GM21619 (cell line): ENCODE measurements at regions not wholly inside any gene's neighbourhood (a gene's known extent, or its start where the extent isn't known, plus 50 kb on each side); places are given as distances from the start of the nearest gene placed in this dataset.
"Not testable (repeated sequence)": the region's sequence is repeated elsewhere in the genome, so short reads cannot be mapped to it uniquely, and the experiment has no call there.

Experiments used
- ATAC-seq: cut with Tn5 transposase; IDR thresholded peaks from one replicate; pipeline ENCODE4 v1.9.1; 2021; ENCODE audit not compliant: unreplicated experiment

DNA sequence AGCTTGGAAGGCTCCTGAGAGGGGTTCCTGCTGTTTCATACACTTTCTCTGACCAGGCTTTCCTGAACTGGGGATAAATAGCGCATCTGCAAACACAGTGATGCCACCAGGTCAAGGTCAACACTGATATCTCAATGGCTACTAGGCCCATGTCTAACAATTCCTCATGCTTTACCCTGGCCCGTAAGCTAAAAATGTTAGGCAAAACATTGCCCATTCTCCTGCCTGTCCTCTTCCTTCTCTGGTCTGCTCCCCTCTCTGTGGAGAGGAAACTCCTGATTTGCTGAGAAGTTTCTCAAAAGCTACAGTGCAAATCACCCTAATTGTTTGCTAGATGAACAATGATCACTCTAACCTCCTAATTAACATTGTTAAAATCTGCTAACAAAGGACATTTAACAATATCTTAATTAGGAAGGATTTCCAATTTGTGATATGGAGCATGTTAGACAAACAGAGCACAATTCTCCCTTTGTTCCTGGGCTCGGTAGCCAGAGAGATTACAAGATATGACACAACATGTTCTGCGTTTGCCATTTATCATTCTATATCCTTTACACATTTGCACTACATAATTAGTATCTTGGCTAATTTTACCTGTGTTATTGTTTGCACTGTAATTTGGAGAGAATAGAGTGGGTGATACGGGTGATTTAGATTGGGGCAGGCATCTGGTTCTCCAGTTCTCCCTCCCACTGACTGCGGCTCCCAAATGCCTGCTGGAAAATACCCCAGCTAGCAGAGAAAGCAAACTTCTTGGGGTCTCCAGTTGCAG lies 266.8 kb downstream of the CD83 start:
- no peak for ATAC-seq

DNA sequence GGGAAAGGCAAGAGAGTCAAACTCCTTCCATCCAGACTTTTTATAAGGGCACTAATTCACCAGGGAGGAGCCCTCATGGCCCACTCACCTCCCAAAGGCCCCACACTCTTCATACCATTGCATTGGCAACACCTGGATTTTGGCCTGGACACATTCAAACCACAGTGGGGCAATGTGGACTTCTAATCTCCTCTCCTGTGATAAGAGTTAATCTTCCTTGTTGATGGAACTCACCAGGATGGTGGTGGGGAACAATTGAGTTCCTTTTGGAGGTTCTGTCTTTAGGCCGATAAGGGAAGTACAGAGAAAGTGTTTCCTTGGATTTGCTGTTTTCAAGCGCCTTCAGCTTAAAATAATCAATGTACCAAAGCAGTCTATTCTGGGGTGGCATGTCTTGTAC lies 268.7 kb downstream of the CD83 start:
- no peak for ATAC-seq

DNA sequence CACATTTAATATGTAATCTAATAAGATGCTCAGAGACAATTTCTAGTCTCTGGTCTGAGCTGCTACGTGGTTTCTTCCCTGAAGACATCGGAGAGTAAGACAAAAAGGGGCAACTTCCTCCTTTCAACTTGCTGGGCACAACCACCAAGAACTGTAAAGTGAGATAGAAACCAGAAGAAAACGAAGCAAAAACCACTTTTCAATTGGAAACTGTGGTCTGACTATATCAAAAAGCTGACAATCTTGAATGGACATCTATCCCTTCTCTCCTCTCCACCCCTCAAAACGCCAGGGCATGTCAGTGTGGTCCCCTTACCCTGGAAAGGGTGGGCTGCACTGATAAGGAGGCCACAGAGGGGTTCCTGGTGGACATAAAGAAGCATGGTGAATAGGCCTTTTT lies 269.1 kb downstream of the CD83 start:
- no peak for ATAC-seq

DNA sequence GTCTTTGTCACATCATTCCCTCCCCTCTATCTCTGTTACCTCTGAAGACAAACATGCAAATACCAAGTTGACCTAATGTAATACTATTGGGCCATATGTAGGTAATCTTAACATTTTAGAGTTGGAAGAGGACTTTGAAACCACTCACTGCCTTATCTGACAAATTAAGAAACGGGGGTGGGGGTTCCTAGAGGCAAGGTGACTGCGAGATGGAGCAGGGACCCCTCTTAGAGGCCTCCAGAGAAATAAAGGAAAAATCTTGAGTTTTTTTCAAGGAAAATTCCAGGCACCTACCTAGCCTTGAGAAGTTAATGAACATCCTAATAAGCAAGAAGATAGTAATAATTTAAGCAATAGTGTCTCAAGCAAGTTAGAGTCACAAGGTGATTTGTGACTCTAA lies 270.8 kb downstream of the CD83 start:
- no peak for ATAC-seq

DNA sequence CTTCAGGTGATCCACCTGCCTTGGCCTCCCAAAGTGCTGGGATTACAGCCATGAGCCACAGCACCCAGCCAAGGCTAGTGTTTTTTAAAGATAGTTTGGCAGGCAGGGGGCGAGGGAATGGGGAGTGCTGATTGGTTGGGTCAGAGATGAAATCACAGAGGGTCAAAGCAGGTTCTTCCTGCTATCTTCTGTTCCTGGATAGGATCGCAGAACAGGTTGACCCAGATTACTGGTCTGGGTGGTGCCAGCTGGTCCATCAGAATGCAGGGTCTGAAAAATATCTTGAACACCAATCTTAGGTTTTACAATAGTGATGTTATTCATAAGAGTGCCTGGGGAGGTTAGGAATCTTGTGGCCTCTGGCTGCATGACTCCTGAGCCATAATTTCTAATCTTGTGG lies 272.2 kb downstream of the CD83 start:
- not testable (repeated sequence) for ATAC-seq

DNA sequence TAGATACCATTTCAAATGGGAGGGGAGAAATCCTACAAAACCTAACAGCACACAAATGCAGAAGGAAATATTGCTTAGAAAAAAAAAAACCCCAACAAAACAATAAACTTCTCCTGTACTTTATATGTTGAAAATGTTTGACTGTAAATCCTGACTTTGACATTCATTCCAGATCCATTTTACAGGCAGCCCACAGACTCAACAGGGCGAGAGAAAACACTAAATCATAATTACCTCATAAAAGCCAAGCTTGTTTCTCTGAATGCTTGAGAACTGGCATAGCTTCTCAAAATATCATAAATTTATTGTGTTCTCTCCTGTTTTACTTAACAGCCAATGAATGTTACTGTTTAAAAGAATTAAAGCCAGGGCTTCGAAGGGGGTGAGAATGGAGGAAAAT lies 273.2 kb downstream of the CD83 start:
- ATAC-seq, result no peak

DNA sequence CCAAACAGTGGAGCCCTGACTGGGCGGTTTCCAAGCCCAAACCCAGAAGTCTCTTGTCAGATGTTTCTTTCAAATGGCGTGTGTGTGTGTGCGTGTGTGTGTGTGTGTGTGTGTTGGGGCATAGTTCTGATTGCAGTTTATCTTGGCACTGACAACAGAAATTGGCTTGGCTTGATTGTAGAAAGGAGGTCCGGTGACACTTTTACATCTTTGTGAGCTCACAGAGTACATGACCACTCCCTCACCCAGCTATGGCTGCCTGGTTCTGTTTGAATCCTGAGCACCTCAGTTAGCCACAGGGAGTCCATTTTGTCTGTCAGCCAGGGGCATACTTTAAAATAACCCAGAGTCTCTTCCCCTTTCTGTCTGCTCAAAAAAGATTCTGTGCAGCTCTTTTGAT lies 276.3 kb downstream of the CD83 start:
- ATAC-seq, result no peak

DNA sequence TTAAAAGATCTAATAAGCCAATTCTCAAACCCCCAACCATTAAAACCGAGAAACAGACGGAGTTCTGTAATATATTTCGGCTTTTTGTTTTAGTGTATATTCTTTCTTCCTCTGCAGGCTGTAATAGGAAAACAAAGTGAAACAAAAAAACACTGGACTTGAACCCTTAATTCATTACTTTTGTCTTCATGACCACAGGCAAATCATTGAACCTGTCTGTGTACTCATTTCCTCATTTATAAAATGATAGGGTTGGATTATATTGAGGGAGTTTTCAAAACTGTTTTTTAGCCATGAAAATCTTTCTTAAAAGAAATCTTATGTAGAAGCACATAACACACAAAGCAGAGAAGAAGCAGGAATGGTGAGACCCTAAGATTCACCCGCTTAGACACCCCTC lies 278.8 kb downstream of the CD83 start:
- ATAC-seq, result no peak

GRCh38 chr6:14396826-14397517 lies 279.4 kb downstream of the CD83 start:
- ATAC-seq, result no peak

DNA sequence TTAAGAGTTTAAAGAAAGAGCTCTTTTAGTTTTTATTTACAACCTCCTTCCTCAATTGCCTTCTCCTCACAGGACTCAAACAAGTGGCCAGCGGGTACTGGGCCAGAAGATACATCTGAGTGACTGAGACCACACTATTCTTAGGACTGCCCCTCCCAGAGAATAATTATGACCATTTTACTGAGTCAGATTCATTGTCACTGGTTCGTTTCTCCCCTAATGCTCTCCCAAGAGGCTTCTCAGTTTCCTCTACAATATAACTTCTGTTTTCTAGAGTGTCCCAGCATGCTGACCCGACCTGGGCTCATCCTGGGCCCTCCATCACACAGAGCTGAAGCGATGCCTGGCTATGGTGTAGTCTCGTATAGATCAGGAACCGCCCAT lies 279.9 kb downstream of the CD83 start:
- ATAC-seq, result no peak

- ATAC-seq, result no peak
These were observed 281.4 kb downstream of the CD83 start for GRCh38 chr6:14398953-14399352.

GRCh38 chr6:14399635-14400034 lies 282.1 kb downstream of the CD83 start:
- ATAC-seq, result no peak

- ATAC-seq, result no peak
These were observed 283.7 kb downstream of the CD83 start for GRCh38 chr6:14401246-14401645.

GRCh38 chr6:14406614-14407331 lies 289.2 kb downstream of the CD83 start:
- ATAC-seq, result no peak

DNA sequence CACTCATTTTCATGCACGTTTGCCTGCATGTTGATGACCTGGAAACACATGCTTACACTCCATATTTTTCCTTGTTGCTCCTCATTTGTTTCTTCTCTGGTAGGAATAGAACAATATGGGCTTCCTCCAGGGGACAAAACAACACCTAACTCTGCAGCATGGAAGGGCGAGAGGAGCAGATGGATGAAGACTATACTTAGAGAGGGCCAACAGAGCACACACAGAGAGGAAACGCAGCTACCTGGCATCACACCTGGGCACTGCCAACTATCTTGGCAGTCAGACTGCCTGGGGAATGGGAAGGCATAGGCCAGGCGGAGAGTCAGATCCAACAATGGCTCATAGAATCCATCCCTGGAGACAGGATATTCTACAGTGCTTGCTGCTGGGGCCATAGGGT lies 290.9 kb downstream of the CD83 start:
- no peak for ATAC-seq

DNA sequence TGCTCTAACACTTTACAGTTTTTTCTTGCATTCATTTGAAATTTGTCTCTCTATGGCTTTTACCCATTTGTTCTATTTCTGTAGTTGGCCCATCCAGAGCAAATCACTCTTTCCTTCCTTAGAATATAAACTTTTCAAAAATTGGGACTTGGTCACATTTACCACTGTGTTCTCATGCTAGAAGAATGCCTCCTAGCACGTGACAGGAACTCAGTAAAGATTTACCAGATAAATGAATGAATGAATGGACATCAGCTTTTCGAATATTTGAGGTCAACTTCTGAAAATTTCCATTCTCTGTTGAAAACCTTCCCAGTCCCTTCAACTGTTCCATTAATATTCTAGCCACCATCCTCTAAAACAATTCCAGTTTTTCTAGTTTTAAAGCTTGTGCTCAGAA lies 294.5 kb downstream of the CD83 start:
- no peak for ATAC-seq

DNA sequence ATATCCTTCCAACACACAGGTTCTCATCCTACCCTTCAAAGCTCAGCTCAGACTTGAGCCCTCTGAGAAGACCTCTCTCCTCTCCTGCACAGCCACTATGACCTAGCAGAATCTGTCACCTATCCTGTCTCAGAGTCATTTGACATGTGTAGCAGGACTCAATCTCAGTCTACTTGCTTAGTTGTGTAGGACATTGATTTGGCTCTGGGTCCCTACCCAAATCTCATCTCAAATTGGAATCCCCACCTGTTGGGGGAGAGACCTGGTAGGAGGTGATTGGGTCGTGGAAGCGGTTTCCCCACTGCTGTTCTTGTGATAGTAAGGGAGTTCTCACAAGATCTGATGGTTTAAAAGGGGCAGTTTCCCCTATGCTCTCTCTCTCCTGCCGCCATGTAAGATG lies 297.9 kb downstream of the CD83 start:
- no peak for ATAC-seq

- no peak for ATAC-seq
These were observed 299.8 kb downstream of the CD83 start for GRCh38 chr6:14417377-14417776.

GRCh38 chr6:14419224-14419623 lies 301.7 kb downstream of the CD83 start:
- not testable (repeated sequence) for ATAC-seq

DNA sequence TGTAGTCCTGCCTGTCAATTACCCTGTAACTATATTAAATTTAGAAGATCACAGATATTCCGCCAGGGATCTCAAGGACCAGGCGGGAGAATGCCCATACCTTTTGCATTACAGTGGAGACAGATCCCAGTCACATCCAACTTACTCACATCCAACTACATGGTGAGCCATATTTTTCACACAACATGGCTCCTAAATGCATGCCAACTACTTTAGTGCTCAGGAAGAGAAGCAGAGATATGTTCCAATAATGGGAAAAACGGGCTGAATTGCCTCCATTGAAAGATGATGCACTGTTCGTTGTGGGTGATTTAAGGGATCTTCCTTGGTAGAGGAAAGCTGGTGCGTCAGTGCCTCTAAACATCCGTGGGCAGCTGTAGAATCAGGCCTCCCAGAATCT lies 304.5 kb downstream of the CD83 start:
- no peak for ATAC-seq

GRCh38 chr6:14422917-14423316 lies 305.3 kb downstream of the CD83 start:
- ATAC-seq, result no peak

- ATAC-seq, result no peak
These were observed 305.8 kb downstream of the CD83 start for GRCh38 chr6:14423330-14423729.
